IMR-90 (cell line): ENCODE measurements at regions not wholly inside any gene's neighbourhood (a gene's known extent, or its start where the extent isn't known, plus 50 kb on each side); places are given as distances from the start of the nearest gene placed in this dataset.

Experiments
- CHD1 ChIP-seq: IDR thresholded peaks from 2 replicates; pipeline ENCODE4 v1.6.1; 2012; ENCODE audit warnings: low read depth, low read length, improper control_type of control experiment
- CTCF ChIP-seq: conservative IDR thresholded peaks from 2 replicates; pipeline ENCODE4 v1.5.1; 2012; ENCODE audit warnings: mild to moderate bottlenecking, low read depth, low read length, improper control_type of control experiment
- POLR2A ChIP-seq: IDR thresholded peaks from 2 replicates; pipeline ENCODE4 v1.6.1; 2012; ENCODE audit warnings: mild to moderate bottlenecking, low read depth, low read length

DNA sequence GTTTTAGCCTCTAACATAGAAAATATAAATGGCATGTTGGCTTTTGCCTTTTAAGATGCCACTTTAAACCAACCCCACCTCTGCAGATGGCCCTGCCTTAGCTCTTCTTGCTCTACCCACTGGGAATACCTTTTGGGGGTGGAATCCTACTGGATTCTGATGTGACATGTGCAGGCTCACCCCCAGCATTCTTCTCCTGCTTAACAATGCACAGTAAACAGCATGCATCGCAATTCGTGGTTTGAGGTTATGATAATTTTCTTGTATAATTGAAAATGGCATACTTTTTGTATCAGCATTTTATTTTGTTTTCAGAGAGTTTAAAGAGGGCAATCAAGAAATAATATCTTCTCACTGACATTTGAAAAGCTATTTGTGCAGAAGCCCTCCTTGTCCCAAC lies 167.9 kb downstream of the AREG start:
- TF ChIP-seq CTCF = no peak
- no peak for TF ChIP-seq CHD1
- no peak for TF ChIP-seq POLR2A
